Umbilical cord (tissue), 1 donor: ENCODE measurements at regions not wholly inside any gene's neighbourhood (a gene's known extent, or its start where the extent isn't known, plus 50 kb on each side); places are given as distances from the start of the nearest gene placed in this dataset.

ENCODE experiments used
- DNase-seq: peaks from one replicate; pipeline ENCODE4 v3.0.0-alpha.2; 2015; ENCODE audit warnings: low spot score

GRCh38 chr2:23073671-23074070 is 311.3 kb upstream of the KLHL29 start:
- no peak for DNase-seq

- DNase-seq, result no peak
Measured at GRCh38 chr2:23077596-23077995, 307.4 kb upstream of the KLHL29 start.

DNA sequence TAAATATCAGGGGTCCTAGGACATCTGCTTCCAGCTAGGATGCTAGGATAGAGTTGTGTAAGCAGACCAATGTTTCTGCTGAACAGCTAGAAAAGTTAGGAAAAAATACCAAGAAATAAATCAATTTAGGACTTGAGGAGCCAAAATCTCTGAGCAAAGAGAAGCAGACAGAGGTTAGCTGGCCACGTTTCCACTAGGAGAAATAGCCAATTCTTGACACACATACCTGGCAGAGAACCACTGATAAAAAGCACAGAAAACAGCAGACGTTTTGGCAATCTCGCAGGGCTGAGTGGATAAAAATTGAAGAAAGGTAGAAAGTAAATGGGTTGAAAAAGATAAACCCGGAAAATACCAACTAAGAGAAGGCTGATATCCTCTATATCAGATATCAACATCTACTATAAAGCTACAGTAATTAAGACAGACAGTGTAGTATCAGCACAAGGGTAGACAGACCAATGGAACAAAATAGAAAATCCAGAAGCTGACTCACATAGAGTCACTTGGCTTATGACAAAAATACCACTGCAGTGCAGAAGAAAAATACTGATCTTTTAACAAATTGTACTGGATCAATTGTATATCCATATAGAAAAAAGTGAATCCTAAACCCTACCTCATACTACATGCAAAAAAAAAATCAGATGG is 306.1 kb upstream of the KLHL29 start:
- DNase-seq, result no peak

DNA sequence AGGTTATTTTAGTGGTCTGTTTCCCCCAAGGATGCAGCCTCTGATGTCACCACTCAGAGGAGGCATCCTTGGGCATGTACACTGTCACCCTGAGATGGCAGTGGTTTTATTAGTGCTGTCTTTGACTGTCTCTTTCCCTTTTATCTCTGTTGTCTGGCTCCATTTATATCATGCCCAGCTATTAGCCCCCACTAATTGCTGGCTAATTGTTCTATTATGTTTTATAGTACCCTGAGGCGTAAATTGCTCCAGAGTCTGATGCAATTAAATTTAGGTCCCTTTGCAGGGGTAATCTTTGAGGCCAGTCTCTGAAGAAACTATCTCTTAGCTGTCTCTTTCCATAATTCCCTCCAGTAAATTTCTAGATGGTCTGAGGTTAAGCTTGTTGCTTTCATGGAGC is 301.0 kb upstream of the KLHL29 start:
- no peak for DNase-seq

DNA sequence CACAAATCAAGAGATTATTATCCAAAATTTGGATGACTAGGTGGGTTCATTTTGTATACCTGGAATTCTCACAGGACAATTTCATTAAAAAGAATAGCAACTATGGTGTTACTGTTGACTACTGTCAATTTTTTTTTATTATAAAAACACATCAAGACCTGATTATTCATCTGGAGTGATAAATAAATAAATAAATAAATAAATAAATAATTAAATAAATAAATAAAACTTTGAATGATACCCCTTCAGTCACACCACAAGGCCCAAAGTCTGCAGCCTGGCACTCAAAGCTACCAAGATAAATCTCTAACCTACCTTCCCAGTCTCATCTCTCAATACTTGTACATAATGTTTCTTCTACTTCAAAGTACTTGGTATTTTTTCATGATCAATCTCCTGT is 294.0 kb upstream of the KLHL29 start:
- no peak for DNase-seq

DNA sequence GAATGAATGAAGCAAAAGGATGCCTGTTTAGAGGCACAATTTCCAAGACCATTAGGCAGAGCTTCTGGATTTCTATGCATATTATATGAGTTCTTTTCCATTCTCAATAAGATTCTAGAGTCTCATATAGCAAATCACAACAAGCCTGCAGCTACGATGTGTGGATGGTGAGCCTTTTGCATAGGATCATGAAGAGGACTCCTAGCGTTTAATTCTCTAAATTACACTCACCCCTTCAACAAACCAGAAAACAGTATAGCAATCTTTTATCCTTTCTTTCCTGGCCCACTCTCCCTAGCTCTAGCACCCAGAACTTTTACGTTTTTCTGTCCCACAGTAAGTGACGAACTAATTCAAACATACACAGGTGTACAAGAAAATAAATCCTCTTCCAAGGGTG is 293.1 kb upstream of the KLHL29 start:
- DNase-seq, result no peak

DNA sequence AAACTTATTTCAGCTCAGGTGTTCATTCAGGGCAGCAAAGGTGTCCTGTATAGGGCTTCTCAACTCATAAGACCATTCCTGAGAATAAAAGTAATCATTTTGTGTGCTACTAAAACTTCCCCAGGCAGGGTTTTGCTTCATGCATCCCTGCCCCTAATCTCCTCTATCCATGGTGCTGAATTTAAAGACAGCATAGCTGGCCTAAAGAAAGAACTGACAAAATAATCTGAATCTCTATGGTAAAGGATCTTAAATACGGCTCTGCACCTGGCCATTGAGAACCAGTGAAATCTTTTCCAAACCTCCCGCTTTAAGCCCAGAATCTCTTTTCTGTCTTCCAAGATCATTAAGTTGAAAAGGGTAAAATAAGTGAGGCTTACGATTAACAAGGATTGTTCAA is 292.1 kb upstream of the KLHL29 start:
- peak; percentile 61 for DNase-seq

- no peak for DNase-seq
Measured at GRCh38 chr2:23093513-23093912, 291.5 kb upstream of the KLHL29 start.

GRCh38 chr2:23096906-23097602 is 287.9 kb upstream of the KLHL29 start:
- DNase-seq, result no peak

- DNase-seq, result no peak
Measured at GRCh38 chr2:23100406-23100805, 284.6 kb upstream of the KLHL29 start.

DNA sequence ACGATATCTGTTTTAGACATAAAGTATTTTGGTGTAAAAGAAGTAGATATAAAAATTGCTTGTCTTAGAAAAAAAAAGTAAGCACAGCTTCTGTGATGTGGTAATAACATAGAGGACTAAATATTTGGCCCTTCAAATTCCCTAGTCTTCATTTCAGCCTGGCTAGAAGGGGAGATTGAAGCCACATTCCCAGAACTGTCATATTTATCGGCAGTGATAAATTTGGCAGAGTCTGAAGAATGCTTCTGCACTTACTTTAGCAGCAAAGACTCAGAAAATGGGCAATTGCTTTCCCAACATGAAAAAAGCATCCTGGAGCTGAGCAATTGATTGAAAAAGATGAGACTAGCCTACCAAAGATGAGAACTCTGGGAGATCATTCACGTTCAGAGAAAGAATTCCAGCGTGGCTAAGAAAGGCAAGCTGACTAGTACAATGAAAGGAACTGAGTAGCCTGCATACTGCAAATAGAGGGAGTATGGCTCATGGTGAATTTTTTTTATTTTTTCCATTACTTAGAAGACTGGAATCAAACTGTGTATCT is 278.7 kb upstream of the KLHL29 start:
- DNase-seq, result peak; percentile 31

- DNase-seq, result peak; percentile 65
Measured at GRCh38 chr2:23107327-23107941, 277.5 kb upstream of the KLHL29 start.

DNA sequence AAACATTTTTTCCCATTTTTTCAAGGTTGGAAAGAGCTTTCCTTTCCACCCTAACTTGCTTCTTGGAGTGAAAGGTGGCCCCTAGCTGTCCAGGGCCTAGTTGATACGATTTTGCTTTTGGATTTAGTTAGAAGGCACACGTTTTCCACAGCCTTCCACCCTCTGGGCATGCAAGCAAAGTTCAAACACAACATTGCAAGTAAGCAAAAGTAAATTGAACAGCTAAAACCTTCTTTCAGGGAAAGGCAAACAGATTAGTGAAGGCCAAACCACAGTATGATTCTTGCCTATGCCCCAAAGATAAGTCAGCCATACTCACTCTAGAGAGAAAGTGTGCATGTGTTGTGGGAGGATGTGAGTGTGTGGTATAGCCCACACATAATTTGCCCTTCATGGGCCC is 273.7 kb upstream of the KLHL29 start:
- no peak for DNase-seq

DNA sequence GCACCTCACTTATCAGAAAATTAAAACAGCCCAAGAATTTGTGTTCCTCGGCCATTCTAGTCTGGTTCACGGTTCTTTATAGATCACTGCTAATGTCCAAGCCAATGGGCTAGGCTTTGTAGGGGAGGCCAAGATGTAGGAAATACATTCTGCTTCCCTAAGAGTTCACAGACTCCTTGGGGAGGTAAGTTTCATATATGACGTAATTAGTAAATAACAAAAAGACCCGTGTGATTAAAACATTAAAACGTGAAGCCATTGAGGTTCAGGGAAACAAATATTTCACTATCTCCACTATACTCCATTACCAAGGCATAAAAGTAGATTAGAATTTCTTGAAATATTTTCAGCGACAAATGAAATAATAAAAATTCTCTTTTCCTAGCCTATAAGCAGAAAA is 272.5 kb upstream of the KLHL29 start:
- no peak for DNase-seq

DNA sequence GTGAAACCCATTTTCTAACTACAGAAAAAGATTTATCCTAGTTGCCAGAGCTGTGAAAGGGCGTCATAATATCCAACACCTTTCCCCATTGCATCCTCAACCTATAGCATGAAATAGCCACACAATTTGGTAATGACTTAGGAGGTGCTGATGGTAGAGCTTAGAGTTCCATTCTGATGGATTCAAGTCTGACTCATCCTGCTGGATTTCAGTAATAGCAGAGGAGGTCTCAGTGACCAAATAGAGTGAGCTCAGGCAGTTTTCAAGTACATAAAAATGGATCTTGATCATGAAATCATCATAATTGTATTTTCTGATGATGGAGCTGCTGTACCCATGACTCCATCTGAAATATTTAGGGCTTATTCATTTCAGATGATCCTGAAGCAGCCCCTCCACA is 270.7 kb upstream of the KLHL29 start:
- peak; percentile 10 for DNase-seq

DNA sequence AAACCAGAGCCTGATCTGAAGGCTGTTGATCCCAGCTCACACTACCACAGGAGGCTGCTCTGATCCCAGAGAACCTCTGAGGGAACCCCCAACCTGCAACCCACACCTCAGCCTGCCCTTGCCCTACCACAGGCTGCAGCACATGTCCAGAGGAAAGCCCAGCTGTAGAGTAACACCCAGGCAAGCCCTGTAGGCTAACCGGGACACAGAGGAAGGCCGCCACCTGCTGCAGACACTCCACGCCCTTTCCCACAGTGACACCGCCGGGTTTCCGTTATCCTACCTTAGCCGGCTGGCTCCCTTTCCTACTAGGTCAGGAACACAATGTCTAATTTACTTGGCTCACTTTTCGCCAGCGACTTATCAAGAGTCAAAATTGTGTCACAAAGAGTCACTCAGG is 266.7 kb upstream of the KLHL29 start:
- no peak for DNase-seq

DNA sequence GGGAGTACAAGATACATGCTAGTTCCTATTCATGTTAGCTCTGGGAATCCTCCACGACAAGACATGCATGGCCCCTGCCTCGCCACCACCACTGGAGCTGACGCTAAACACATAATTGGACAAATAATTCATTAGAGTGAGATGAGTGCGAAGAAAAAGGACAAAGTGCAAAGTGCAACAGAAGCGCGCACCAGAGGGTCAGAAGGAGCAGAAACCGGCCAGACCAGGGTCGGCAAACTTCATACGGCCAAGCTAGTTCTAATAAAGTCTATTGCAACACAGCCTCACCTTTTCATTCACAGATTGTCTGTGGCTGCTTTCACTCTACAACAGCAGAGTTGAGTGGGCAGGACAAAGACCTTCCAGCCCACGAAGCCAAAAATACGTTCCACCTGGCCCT is 266.1 kb upstream of the KLHL29 start:
- DNase-seq, result no peak

- DNase-seq, result no peak
Measured at GRCh38 chr2:23120161-23120560, 264.8 kb upstream of the KLHL29 start.

DNA sequence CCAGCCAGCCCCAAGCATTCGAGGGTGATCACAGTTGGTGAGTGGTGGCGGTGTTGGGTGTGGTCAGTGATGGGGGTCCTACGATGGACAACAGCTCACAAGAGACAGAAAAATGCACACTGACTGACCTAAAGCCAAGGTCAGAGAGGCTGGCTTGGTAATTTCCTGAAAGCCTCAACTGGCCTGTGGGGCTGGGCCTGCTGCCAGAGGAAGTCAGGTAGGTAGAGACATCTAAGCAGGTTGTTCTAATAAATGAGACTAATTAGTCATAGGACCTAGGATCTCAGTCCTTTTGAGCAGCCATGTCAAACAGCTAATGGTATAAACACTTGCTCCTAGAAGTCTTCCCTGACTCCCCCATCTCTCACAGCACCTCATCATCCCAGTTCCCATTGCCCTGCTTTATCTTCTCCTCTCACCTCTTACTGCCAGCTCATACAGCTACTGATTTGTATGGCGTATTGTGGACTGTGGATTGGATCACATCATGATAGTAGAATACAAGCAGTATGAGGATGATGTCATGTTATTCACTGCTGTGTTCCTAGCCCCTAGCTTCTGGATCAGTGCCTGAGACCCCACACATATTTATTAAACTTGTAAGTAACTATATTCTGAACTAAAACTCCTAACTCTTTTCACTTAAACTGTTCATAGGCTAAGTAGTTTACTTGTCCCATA is 262.9 kb upstream of the KLHL29 start:
- DNase-seq, result no peak

- no peak for DNase-seq
Measured at GRCh38 chr2:23122681-23123215, 262.2 kb upstream of the KLHL29 start.

GRCh38 chr2:23123686-23124085 is 261.3 kb upstream of the KLHL29 start:
- no peak for DNase-seq

DNA sequence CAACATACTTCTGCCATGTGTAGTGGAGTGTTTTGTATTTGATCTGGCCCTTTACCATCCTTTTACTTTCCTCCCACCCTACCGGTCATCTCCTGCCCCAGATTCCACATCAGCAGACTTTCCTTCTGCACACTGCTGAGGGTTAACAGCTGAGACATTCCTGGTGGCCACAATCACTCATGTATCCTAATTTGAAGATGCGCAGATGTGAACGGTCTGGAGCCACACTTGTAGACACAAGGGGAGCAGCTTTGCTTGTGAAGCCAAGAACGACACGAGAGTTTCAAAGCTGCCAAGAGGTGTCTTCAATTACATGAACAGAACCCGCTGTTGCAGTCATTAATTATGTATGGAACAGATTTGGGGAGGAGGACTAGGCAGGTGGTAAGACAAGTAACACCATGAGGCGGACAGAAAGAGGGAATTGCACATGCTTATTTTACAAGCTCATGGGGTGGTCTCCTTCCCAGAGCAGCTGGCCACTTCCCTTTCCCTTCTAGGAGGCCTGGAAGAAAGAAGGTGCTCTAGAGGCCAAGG is 260.7 kb upstream of the KLHL29 start:
- no peak for DNase-seq
